Fibroblast of mammary gland (primary cell): ENCODE measurements at regions not wholly inside any gene's neighbourhood (a gene's known extent, or its start where the extent isn't known, plus 50 kb on each side); places are given as distances from the start of the nearest gene placed in this dataset.

ENCODE experiments used
- DNase-seq: peaks from one replicate; pipeline ENCODE4 v3.0.0-alpha.2; 2010; ENCODE audit warnings: low read depth
- H3K4me3 ChIP-seq: 2 replicates; pipeline ENCODE4 v1.5.1; 2011; ENCODE audit warnings: low read depth, mild to moderate bottlenecking, low read length, moderate library complexity; ENCODE audit not compliant: control insufficient read depth
- TF ChIP-seq, protein P1 (sequence below): conservative IDR thresholded peaks from 2 replicates; pipeline ENCODE4 v1.5.1; 2011; ENCODE audit warnings: low read depth, low read length, inconsistent platforms; ENCODE audit not compliant: control insufficient read depth, insufficient read depth

DNA sequence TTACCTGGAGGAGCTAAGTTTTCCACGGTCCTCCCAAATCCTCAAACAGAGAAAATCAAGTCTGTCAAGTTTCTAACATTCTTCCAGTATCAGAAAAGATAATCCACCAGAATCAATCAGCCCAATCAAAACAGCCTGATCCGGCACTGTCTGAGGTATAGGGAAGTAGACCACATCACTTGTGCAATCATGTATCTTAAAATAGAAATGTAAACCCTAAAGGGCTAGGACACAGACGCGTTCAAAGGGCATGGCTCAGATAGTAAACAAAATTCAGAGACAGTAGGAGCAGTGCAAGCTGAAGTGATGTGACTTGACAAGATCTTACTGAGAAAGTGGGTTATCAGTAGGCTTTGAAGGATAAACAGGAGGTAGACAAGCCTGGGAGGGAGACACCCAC, 252.4 kb upstream of the DAPK1 start:
- TF ChIP-seq, protein P1, sequence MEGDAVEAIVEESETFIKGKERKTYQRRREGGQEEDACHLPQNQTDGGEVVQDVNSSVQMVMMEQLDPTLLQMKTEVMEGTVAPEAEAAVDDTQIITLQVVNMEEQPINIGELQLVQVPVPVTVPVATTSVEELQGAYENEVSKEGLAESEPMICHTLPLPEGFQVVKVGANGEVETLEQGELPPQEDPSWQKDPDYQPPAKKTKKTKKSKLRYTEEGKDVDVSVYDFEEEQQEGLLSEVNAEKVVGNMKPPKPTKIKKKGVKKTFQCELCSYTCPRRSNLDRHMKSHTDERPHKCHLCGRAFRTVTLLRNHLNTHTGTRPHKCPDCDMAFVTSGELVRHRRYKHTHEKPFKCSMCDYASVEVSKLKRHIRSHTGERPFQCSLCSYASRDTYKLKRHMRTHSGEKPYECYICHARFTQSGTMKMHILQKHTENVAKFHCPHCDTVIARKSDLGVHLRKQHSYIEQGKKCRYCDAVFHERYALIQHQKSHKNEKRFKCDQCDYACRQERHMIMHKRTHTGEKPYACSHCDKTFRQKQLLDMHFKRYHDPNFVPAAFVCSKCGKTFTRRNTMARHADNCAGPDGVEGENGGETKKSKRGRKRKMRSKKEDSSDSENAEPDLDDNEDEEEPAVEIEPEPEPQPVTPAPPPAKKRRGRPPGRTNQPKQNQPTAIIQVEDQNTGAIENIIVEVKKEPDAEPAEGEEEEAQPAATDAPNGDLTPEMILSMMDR = no peak
- no peak overlapping the region for H3K4me3 ChIP-seq
- DNase-seq = no peak

DNA sequence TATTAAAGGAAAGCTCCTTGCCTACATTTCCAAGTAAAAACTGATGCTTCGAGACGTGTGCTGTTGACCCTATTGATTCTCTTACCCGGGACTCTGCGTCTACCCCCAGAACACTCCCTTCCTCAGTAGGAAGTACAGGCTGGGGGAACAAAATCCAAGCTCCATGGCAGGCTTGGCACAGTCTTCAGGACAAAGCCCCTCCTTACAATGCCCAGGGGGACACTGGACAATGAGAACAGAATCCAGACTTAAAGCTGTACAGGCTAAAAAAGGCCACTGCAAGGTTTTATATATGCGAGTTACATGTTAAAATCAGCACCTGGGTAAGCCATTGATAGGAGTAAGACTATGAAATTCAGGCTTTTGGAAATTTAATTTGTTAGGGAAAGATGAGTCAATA, 250.6 kb upstream of the DAPK1 start:
- TF ChIP-seq, protein P1 = no peak
- no peak for DNase-seq
- no peak overlapping the region for H3K4me3 ChIP-seq

DNA sequence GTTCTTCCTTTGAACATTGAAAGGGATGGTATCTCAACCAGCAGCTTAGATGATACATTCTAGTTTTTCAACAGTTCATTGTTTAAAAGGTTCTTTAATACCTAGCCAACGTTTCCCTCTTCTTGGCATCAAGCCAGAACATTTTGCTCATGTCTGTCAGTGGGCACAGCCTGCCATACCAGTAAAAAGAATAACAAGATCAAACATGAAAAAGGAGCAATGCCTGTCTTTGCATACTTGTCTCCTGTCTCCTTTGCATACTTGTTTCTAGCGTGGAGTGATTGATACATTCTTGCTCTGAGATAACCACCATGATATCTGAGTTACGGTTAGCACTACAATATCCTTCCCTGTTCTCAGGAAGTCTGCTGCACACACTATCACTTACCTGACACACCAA, 248.6 kb upstream of the DAPK1 start:
- TF ChIP-seq, protein P1 = no peak
- no peak overlapping the region for H3K4me3 ChIP-seq
- DNase-seq = no peak

DNA sequence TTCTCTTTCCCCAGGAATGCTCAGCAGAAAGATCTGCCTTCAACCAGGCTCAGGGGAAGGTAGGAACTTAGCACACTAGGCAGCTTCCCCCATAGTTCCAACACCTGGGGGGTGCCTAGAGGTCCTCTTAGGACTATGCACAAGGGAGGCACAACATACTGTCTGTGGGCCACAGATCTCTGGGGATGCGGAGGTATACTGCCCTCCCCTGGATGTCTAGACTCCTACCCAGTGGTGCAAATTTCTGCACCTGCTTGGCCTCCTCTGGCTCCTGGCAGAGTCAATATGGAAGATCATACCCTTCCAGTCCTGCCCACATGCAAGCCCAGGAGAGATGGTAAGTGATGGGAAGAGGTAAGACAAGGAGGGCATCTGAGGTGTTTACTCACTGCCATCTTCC, 247.5 kb upstream of the DAPK1 start:
- TF ChIP-seq, protein P1 = no peak
- no peak overlapping the region for H3K4me3 ChIP-seq
- DNase-seq = no peak

DNA sequence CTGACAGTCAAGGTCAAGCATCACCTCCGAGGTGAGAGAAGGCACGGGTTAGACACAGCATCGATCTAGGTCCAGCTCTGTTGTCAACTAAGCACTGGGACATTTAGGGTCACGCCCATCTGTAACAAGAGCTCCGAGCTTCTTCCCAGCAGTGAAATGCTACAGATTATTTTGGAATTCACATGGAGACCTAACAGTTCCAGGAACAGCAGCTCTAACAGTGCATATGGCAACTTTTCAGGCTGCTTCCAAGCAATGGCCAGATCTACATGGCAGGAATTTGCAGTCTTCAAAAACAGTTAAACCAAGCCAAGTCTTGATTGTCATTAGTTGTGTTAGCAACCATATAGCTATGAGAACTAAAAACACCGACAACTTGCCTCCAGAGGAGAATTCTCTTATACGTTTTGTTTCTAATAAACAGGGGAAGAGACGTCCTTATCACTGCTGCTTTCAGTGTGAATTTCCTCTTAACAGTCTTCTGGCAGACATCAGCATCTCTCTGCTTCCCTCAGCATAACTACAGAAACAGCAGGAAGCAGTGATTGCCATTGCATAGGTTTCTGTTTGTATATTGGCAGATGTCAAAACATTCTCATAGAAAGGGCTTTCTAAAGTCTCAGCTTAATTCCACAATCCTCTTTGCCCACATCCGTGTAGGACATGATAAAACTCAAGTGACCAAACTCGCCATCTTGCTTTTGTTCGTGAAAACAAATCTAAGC, 242.1 kb upstream of the DAPK1 start:
- H3K4me3 ChIP-seq = no peak overlapping the region
- TF ChIP-seq, protein P1 = no peak

DNA sequence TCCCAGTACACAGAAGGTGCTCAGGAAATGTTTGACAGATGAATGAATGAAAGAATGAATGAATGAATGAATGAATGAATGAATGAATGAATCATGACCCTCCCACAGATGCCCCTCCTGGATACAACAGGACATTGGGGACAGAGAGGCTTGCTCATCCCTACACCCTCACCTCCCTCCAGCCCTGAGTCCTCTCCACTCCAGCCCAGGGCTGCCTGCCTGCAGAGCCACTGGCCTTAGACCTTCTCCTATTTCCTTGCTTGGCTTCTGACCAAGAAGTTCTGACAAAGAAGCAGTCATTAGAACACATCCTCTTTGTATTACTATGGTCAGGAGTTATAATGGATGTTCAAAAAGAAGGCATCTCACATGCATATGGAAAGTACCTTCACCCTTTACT, 240.7 kb upstream of the DAPK1 start:
- TF ChIP-seq, protein P1 = no peak
- peak; percentile 64 for DNase-seq
- H3K4me3 ChIP-seq = no peak overlapping the region

More for the DNA sequence above, 242.1 kb upstream of the DAPK1 start:
- no peak for DNase-seq
